MCF 10A (cell line): ENCODE measurements at regions not wholly inside any gene's neighbourhood (a gene's known extent, or its start where the extent isn't known, plus 50 kb on each side); places are given as distances from the start of the nearest gene placed in this dataset.
"Not testable (repeated sequence)": the region's sequence is repeated elsewhere in the genome, so short reads cannot be mapped to it uniquely, and the experiment has no call there.

Experiments used
- BruUV-seq: library from RNA; stranded (reverse); fragments of 400-500 nt; replicated peaks from 2 replicates; lab custom pipeline; 2021; lab: Mats Ljungman, UMichigan
- CTCF ChIA-PET: fragments of 300-600 bp; sonication (Branson Sonifier 250); formaldehyde crosslinking; extraction: SDS; loops from one replicate; lab custom pipeline; 2021; ENCODE audit warnings: antibody characterized with exemption, inconsistent platforms; lab: Yijun Ruan, JAX
- POLR2A ChIA-PET: fragments of 300-600, 350-650 bp; sonication (Branson Sonifier 250); formaldehyde crosslinking; extraction: SDS; loops from one replicate; lab custom pipeline; 2020; ENCODE audit warnings: antibody characterized with exemption, inconsistent platforms; lab: Yijun Ruan, JAX
- DNase-seq: peaks from one replicate; pipeline ENCODE4 v3.0.0-alpha.2; 2018; ENCODE audit not compliant: unreplicated experiment
- H3K27ac Mint-ChIP-seq: one replicate; pipeline ENCODE4 v1.8.0; 2022; ENCODE audit warnings: mild to moderate bottlenecking, low read depth, mixed read lengths; ENCODE audit not compliant: unreplicated experiment
- H3K27me3 Mint-ChIP-seq: one replicate; pipeline ENCODE4 v1.8.0; 2022; ENCODE audit warnings: mixed read lengths; ENCODE audit not compliant: insufficient read depth, unreplicated experiment
- H3K36me3 Mint-ChIP-seq: one replicate; pipeline ENCODE4 v1.8.0; 2022; ENCODE audit warnings: mild to moderate bottlenecking, moderate library complexity, mixed read lengths; ENCODE audit not compliant: insufficient read depth, unreplicated experiment
- H3K4me1 Mint-ChIP-seq: one replicate; pipeline ENCODE4 v1.8.0; 2022; ENCODE audit warnings: mixed read lengths; ENCODE audit not compliant: insufficient read depth, unreplicated experiment
- H3K4me3 Mint-ChIP-seq: one replicate; pipeline ENCODE4 v1.8.0; 2022; ENCODE audit warnings: mild to moderate bottlenecking, moderate library complexity, mixed read lengths; ENCODE audit not compliant: unreplicated experiment
- H3K9me3 Mint-ChIP-seq: one replicate; pipeline ENCODE4 v1.8.0; 2022; ENCODE audit warnings: mixed read lengths; ENCODE audit not compliant: unreplicated experiment
- CTCF ChIP-seq: fragments of 200-600 bp; IDR thresholded peaks from one replicate; pipeline ENCODE4 v1.8.0; 2022; ENCODE audit warnings: antibody characterized with exemption, mild to moderate bottlenecking; ENCODE audit not compliant: unreplicated experiment
- intact Hi-C: fragments of 100-400 bp; cut with micrococcal nuclease; formaldehyde crosslinking; loops from 2 replicates; pipeline ENCODE4 v1.14.1; 2022

DNA sequence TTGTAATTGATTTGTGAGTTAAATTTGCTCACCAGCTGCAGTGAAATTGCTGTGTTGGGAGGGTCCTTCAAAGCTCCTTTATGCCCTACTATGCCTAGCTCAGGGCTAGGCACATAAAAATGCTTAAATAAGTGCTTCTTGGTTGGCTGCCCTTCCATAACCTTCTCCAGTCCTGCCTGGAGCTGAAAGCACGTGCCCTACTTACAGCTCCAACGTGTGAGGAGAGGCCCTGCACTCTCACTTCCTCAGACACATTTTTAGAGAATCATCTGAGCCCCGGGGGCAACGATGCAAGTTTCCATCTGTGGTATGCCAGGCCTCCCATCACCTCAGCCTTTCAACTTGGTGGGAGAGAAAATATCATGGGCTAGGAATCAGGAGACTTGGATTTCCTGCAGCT, 202.7 kb downstream of the BCL11A start:
- H3K27ac Mint-ChIP-seq = no peak overlapping the region
- no peak for DNase-seq
- H3K4me1 Mint-ChIP-seq = peaks cover 8% of the 10 kb centered on the region
- no peak for TF ChIP-seq CTCF
- POLR2A ChIA-PET = no interaction called here
- no peaks in the 10 kb centered on the region for H3K9me3 Mint-ChIP-seq
- H3K4me3 Mint-ChIP-seq = no peak overlapping the region
- no peaks in the 10 kb centered on the region for H3K36me3 Mint-ChIP-seq
- intact Hi-C loops = no loop called here
- H3K27me3 Mint-ChIP-seq = no peaks in the 10 kb centered on the region
- CTCF ChIA-PET = interaction anchor here (0.6 kb wide), 1 partner anchor 123 kb away, joined by 3 read pairs; no protein-coding TSS in a partner anchor
- BruUV-seq = no TSS peak

DNA sequence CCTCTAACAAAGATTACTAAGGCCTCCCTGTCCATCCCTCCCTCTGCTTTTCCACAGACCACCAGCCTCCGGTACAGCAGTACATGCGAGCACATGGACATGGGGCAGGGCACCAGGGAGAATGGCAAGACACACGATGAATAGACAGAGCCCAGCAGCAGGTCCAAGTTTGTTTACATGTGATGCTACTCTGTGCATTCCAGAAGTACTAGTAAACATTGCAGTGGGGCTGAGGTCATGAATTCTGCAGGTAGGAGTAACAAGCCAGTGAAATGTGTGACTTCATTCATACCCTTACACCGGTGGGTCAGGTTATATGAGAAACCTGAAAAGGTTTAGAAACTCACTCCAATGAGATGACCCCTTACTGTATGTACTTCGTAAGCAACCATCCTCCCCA, 205.7 kb downstream of the BCL11A start:
- ChIA-PET CTCF (no interaction called here), POLR2A (no interaction called here)
- H3K9me3 Mint-ChIP-seq = no peaks in the 10 kb centered on the region
- H3K36me3 Mint-ChIP-seq = no peaks in the 10 kb centered on the region
- H3K4me3 Mint-ChIP-seq = no peak overlapping the region
- DNase-seq = no peak
- H3K27ac Mint-ChIP-seq = no peak overlapping the region
- intact Hi-C loops = no loop called here
- H3K27me3 Mint-ChIP-seq = no peaks in the 10 kb centered on the region
- BruUV-seq = no TSS peak
- no peaks in the 10 kb centered on the region for H3K4me1 Mint-ChIP-seq
- no peak for TF ChIP-seq CTCF

DNA sequence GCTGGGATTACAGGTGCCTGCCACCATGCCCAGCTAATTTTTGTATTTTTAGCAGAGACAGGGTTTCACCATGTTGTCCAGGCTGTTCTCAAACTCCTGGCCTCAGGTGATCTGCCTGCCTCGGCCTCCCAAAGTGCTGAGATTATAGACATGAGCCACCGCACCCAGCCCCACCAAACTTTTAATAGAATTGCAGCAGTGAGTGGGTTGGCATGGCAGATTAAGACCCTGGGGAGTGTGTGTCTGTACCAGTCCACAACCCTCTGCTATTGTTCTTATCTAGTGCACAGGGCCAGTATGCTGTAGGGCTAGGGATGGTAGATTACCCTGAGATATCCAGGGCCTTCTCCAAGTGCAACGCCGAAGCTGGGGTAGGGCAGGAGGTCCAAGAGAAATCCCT, 211.0 kb downstream of the BCL11A start:
- H3K27me3 Mint-ChIP-seq, H3K9me3 Mint-ChIP-seq, BruUV-seq, H3K36me3 Mint-ChIP-seq, H3K27ac Mint-ChIP-seq, H3K4me3 Mint-ChIP-seq, DNase-seq, CTCF ChIA-PET, intact Hi-C loops, H3K4me1 Mint-ChIP-seq: not testable (repeated sequence)
- POLR2A ChIA-PET = interaction anchor here (0.7 to 1.0 kb wide), 2 partner anchors 11 to 563 kb away, joined by 3 to 4 read pairs; no protein-coding TSS in a partner anchor

DNA sequence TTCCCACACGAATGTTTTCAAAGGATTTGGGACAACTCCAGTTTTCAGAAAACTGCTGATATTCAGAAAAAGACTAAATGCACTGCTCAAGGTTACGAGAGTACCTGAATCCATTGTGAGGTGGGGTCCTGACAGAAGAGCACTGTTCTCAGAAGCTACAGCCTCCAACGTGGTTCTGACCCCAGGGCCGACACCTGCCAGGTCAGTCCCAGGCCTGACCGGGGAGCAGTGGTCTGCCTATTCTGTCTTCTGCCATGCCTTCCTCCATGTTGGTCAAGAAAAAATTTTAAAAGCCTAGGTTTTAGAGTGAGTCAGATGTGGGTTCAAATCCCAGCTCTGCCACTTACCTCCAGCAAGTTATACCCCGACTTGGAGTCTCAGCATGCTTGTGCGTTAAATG, 212.3 kb downstream of the BCL11A start:
- Mint-ChIP-seq H3K27ac (no peak overlapping the region), H3K9me3 (no peaks in the 10 kb centered on the region), H3K27me3 (no peaks in the 10 kb centered on the region), H3K4me1 (no peaks in the 10 kb centered on the region), H3K36me3 (no peaks in the 10 kb centered on the region), H3K4me3 (no peak overlapping the region)
- no peak for TF ChIP-seq CTCF
- ChIA-PET POLR2A (no interaction called here), CTCF (interaction anchor here (0.7 to 1.0 kb wide), 2 partner anchors 44 to 379 kb away, joined by 3 read pairs; no protein-coding TSS in a partner anchor)
- BruUV-seq = no TSS peak
- intact Hi-C loops = no loop called here
- no peak for DNase-seq

DNA sequence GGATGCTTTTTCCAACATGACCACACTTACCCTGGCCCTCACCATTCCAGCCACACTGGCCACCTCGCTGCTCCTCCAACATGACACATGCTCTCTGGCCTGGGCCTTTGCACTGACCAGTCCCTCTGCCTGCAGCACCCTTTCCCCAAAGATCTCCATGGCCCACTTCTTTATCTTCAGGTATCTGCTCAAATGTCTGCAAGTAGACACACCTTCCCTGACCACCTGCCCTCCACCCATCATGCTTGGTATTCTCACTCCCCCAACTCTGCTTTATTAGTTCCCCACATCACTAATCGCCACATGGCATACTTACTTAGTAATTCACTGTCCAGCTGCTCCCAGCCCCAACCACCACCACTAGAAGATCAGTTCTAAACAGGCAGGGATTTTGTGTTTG, 214.2 kb downstream of the BCL11A start:
- peaks cover 7% of the 10 kb centered on the region for H3K4me1 Mint-ChIP-seq
- H3K36me3 Mint-ChIP-seq = no peaks in the 10 kb centered on the region
- BruUV-seq = no TSS peak
- no peaks in the 10 kb centered on the region for H3K9me3 Mint-ChIP-seq
- no peak for DNase-seq
- ChIA-PET POLR2A (interaction anchor here (0.7 kb wide), 1 partner anchor 8 kb away, joined by 3 read pairs; no protein-coding TSS in a partner anchor), CTCF (no interaction called here)
- no peak overlapping the region for H3K27ac Mint-ChIP-seq
- TF ChIP-seq CTCF = no peak
- H3K27me3 Mint-ChIP-seq = no peaks in the 10 kb centered on the region
- intact Hi-C loops = no loop called here
- H3K4me3 Mint-ChIP-seq = no peak overlapping the region
